ENCODE measurements at regions not wholly inside any gene's neighbourhood (a gene's known extent, or its start where the extent isn't known, plus 50 kb on each side); places are given as distances from the start of the nearest gene placed in this dataset.

GRCh38 chr9:107667231-107668070 is 177.9 kb upstream of the KLF4 start:
- no peak for TF ChIP-seq POLR2A (IDR thresholded peaks at IDR 0.05)
- no peak for TF ChIP-seq CTCF (IDR thresholded peaks at IDR 0.05)
